ENCODE measurements at regions not wholly inside any gene's neighbourhood (a gene's known extent, or its start where the extent isn't known, plus 50 kb on each side); places are given as distances from the start of the nearest gene placed in this dataset.
A peak's percentile ranks its signal among the peaks of the same experiment; 100 is the strongest.

DNA sequence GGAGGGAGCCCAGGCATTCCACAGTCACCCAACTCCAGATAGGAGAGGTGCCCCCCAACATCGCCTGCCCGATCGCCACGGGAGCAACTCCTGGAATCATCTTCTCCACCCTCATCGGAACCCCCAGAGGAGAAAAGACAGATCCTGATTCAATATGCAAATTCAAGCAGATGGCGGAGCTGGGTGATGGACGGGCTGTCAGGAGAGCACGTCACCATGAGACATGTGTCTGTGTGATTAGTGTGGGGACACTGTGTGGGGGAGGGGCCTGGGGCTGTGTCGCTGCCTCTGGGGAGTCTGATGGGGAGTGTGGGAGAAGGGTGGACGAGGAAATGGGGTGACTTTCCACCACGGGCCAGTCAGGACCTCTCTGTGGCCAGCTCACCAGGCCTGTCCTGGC is 90.2 kb upstream of the CSF3R start:
- no peak for DNase-seq

DNA sequence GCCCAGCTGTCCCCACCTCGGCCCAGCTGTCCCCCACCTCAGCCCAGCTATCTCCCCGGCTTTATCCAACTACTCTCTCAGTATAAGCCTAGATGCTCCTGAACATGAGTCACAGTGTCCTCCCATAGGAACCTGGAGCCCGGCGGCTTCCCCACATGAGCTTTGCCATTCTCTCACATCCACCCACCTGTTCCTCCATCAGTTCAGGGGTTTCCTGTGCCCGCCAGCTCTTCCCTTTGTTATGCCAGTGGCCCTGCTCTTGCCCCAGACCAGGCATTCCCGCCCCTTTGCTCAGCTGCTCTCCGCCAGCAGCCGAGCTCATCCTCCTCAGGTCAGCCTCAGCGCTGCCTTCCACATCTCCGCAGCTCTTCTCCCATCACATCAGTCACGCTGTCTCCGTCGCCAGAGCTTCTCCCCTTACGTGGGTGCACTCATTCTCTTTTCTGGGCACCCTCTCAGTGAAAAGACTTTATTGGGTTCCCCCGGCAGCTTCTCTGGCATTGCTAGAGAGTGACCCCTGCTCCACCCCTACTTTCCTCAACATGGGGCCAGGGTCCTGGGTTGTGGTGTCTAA is 89.5 kb upstream of the CSF3R start:
- DNase-seq: no peak

DNA sequence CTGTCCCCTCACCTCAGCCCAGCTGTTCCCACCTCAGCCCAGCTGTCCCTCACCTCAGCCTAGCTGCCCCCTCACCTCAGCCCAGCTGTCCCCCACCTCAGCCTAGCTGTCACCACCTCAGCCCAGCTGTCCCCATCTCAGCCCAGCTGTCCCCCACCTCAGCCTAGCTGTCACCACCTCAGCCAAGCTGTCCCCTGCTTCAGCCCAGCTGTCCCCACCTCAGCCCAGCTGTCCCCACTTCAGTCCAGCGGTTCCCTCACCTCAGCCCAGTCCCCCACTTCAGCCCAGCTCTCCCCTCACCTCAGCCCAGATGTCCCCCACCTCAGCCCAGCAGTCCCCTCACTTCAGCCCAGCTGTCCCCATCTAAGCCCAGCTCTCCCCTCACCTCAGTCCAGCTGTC is 88.4 kb upstream of the CSF3R start:
- DNase-seq: no peak

DNA sequence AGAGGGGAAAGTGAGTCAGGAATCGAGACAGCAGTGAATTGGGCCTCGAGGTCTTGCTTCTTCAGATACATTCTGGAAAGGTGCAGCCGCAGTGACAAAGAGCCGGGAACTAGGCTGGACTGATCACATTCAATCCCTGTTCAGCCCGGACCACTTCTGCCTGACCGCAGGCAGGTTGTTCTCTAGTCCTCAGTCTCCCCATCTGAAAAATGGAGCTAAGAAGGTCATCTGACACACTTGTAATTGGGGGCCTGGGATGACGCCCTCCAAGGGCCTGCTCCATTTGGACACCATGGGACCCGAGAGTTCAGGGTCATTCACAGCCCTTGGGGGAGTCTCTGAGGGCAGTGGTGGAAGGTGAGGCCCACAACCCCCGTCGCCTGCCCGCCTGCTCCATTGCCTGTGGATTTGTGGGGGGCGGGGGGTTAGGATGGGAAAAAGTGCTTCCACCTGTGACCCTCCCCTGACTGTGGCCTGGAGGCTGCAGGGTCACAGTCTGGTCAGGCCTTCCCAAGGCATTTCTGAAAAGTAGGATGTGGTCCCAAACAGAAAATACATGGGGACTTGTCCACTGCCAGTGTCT is 87.9 kb upstream of the CSF3R start:
- DNase-seq: no peak

DNA sequence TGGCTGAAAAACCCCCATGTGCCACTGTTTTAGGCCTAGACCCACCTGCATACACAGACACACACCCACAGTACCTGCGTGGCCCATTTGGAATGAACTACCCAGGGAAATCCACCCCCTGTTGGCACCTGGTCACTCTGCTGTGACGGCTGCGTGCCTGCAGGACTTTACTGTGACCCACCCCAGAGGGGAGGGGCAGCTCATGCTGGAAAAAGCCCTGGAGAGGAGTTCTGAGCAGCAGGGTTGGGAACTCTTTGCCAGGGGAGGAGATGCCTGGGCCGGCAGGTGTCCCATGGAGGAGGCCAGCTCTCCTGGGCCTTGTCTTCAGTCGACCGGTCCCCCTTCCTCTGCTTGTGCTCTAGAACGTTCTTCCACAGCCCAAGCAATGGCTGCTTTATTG is 87.3 kb upstream of the CSF3R start:
- no peak for DNase-seq

DNA sequence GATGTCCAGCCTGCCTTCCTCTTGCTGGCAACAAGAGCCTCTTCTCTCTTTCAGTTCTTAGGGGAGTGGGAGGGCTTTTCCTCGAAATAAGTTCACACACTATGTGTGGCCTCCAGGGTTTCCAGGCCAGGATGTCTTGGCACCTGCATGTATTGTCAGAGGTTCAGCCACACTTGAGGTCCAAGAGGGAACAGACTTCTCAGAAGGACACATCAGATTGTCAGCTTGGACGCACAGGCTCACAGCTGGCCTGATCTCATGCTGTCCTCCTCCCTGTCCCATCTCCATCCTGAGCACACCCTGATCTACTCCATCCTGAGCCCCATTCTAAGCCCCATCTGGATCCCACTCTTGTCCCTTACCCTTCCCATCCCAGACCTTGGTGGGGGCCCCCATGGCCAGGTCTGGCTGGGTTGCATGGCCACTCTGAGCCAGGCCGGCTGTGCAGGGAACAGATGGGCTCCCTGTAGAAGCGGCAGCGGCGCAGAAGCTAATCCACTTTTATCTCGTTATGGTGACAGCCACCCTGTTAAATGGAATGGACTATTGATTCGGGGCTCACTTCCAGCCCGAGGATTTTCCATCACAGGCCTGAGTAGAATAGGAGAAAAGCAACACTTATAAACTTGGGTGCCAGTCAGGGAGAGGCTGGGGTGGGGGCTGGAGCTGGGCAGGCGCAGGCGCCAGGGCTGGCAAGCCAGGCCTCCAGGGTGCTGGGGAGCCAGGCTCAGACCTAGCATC is 85.1 kb upstream of the CSF3R start:
- peak; percentile 77 for DNase-seq

DNA sequence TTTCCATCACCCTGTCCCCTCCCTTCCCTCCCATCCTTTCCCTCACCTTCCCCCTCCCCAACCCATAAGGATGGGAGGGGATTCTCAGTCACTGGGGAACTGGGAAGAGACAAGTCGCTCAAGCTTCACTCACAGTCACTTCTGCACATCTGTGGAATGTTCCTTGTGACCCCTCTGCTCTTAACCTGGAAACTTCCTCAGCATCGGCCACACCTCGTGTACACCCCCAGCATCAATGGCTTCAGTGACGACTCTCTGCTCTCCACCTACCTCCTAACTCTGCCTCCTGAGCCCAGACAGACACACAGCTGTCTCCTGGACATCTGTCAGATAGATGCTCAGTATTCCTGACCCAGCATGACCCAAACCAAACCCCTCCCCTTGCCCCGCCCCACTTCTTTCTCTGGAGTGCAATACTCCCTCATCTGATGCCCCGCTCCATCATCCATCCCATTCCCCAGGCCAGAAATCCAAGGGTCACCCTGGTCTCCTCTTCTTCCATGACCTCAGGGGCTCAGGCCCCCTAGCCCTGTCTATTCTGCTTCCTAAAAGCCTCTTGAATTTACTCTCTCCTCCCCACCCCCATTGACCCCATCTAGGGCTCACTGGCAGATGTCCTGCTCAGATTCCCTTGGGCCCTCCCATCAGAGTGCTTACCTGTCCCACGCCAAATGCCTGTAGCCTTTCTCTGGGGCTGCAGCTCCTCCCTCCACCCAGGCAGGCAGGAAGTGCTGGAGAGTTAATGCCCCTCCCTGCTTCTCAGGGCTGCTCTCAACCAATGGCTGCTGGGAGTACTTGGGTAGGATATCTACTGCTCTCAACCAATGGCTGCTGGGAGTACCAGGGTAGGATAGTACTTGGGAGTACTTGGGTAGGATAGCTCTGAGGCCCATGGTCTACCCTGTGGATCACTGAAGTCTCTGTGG is 83.1 kb upstream of the CSF3R start:
- DNase-seq: no peak

DNA sequence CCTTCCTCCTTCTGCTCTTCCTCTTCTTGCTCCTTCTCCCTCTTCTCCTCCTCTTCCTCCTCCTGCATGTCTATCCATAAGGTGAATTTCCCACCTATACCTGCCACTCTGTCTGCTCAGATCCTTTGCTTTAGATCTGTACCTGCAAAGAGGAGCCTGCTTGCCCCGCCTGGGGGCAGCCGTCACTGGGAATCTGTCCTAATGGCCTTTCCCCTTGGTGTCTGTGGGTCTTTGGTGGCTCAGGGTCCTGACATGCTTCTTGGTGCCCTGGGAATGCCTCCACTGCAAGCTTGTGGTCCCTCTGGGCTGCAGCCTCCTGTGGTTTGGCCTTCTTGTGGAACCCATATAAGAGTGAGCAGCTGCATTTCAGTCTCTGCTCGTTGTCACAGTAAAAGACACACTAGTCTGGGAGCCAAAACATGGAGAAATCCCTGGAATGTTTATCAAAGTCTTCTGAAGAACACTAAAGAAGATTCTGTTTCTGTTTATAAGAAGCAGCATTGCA is 79.5 kb upstream of the CSF3R start:
- no peak for DNase-seq

DNA sequence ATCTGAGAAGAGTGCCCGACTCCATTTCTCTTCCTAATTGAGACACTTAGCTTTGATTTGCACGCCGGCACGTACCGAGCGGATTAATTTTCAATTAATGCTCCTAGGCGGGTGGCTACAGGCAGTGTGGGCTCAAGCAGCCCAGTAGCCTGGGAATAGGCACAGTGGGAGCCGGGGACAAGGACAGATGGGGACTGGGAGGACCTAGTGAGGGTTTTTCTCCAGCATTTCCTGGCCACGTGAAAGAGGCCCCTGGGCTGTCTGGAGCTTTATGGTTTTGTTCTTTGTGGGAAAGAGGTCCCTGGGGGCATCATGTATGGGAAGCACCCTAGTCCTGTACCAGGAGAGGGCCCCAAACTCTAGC is 78.6 kb upstream of the CSF3R start:
- no peak for DNase-seq

DNA sequence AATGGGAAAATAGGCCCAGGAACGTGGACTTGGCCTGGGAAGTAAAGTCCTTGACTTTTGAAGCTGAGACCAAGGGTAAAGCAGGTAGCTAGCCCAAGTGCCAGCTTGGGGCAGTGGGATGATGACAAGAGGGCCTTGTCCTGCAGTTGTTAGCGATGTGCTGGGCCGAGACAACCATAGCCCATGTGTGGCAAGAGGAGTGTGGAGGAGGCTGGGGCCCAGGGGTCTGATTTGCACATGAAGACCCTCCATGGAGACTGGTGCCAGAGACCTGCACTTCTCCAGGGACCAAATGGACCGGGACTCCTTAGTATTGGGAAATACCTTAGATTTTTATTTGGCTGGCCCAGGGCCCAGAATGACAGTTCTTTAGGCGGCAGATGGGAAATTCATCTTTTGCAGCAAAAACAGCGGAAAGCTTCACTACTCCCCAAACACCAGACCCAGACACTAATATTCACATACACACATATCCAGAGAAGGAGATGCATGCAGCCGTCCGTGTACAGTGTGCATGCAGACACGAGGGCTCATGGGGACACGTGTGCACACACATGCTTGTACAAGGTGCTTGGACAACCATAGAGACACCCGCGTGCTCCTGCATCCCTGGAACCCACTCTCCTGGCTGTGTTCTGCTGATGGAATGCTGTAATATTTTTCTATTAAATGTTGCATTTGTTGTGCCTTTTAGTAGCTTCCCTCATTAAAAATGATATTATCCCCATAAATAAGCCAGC is 78.1 kb upstream of the CSF3R start:
- DNase-seq: no peak

DNA sequence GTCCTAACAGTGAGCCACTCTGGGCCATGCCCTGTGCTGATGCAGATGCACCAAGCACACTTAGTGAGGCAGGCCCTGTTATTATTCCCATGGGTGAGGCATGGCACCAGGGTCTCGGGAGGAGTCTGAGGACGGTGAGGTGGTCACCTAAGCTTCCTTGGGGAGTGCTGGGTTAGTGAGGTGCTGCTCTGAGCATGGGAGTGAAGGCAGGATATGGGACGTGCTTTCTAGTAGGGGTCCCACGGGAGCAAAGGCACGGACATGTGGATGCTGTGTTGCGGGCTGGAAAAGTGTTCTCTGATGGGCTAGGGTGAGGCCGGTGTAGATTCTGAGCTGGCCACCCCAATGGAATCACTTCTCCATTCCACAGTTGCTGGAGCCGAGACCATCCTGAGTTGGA is 77.5 kb upstream of the CSF3R start:
- no peak for DNase-seq

DNA sequence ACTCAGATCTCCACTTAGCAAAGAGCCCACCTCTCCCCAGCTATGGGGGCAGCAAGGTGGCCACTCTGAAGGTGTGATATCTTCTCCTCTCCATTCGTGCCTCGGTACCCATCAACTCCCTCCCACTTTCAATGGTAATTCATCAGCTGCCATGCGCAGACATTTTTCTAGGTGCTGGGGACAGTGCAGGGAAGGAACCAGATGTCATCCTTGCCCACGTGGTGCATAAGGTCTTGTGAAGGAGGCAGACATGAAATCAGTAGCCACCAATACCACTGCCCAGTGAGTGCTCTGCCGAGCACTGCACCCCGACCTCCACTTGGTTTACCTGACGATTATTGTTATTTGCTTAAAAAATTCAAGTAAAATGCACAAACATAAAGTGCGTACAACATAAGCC is 76.3 kb upstream of the CSF3R start:
- DNase-seq: no peak

DNA sequence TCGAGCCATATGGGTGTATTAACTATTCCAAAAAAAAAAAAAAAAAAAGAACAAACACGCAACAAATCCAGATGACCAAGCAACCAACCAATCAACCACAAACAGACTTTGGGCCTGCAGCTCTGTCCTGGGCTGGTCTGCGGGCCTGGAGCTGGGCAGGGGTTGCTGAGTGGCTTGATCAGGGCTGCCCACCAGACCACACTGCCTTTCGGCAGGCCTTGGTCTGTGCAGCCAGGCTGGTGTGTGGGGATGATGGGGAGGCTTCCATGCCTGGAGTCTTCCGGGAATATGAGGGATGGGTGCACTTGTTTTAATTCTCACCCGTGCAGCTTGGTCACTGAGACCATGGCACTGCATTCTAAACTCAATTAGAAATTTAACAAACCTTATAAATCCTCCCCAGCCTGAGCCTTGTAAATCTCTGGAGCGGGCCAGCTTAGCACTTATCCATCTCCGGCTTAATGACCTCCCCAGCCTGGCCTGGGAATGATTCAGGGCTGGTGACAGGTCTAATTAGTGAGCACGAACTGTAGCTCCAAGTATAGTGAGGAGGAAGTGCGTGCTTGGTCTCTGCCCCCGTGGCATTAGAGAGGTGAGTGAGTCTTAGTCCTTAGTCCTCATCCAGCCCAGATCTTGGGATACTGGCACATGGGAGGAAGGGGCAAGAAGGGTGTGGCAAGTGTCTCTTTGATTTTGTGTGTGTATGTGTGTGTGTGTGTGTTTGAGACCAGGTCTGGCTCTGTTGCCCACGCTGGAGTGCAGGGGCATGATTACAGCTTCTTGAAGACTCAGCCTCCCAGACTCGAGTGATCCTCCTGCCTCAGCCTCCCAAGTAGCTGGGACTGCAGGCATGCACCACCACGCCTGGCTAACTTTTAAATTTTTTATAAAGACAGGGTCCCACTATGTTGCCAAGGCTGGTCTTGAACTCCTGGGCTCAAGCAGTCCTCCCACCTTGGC is 74.6 kb upstream of the CSF3R start:
- no peak for DNase-seq

DNA sequence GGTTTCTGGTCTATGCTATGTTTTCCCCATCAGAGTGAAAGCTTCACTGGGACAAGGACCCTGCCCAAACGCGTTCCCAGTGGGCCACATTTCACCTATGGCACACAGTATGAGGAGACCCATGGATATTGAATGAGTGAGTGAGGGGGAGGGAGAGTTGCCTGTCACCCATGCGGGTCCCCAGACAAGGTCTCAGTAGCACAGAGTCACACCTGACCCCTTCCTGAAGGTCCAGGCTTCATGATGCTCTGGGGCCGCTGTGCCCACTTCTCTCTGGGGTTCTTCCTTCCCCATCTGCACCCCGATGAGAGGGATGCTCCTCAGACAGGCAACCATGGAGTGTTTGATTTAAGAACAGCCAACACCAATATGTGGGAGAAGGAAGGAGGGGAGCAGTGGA is 72.3 kb upstream of the CSF3R start:
- no peak for DNase-seq

DNA sequence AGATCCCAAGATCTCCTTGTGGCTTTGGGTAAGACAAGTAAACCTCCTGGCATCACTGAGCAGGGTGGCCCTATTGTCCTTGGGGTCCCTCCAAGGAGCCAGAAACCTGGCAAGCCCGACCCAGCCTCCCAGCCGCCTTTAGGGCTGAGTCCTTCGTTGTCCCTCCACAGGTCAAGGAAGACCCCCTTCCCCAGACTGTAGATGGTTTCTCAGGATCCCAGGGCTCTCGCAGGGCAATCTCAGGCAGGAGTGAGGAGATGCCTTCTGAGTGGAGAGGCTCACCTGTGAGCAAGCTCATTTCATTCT is 71.6 kb upstream of the CSF3R start:
- no peak for DNase-seq

DNA sequence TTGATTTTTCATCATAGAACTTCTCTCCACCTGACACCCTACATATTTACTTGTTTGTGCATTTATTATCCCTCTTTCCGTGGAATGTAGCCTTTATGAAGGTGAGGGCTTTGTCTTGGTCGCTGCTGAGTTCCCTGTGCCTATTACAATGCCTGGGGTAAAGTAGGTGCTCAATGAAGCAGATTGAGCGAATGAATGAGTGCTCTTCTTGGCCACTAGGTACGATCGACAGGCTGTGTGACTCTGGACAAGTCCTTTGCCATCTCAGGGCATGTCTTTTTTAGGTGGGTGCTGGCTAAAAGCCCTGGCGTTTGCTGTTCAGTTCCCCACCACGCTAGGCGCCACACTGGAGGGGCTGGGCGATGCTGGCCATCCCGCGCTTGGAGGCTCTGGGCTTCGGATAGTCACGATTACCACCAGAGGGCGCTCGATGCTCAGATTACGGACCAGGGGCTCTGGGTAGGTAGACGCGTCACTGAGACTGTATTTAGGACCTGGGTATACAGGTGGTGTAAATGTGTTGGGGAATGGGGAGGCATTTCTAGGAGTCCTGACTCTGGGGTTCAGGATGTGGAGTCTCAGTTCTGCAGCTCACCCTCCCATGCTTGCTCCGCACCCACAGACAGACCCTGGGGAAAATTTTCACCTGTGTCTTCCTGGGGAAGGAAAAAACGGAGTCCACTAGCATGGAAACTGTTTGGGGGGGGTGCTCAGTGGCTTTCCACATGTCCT is 71.0 kb upstream of the CSF3R start:
- DNase-seq: peak; percentile 89

DNA sequence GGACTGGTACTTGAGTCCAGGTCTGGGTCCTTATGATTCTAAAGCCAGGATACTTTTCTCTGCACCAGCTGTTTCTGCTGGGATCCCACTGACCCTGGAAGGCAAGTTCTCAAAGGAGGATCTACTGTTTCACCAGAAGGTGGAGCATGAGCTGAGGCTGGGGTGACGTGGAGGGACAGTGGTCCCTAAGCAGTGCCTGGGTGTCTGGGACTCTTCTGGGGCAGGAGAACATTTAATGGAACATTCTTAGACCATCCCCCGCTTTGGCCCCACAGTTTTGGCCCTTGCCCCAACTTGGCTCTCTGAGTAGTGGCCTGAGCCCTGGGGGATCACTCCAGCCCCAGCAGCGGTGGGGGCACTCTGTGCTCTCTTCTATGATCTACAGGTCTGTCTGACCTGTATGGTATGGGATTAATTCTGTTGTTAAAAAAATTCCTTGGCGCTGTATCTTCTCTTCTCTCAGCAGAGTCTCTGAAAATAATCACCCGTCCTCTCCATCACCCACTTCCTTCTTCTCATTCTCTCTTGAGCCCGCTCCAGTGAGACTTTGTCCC is 60.3 kb upstream of the CSF3R start:
- DNase-seq: no peak

DNA sequence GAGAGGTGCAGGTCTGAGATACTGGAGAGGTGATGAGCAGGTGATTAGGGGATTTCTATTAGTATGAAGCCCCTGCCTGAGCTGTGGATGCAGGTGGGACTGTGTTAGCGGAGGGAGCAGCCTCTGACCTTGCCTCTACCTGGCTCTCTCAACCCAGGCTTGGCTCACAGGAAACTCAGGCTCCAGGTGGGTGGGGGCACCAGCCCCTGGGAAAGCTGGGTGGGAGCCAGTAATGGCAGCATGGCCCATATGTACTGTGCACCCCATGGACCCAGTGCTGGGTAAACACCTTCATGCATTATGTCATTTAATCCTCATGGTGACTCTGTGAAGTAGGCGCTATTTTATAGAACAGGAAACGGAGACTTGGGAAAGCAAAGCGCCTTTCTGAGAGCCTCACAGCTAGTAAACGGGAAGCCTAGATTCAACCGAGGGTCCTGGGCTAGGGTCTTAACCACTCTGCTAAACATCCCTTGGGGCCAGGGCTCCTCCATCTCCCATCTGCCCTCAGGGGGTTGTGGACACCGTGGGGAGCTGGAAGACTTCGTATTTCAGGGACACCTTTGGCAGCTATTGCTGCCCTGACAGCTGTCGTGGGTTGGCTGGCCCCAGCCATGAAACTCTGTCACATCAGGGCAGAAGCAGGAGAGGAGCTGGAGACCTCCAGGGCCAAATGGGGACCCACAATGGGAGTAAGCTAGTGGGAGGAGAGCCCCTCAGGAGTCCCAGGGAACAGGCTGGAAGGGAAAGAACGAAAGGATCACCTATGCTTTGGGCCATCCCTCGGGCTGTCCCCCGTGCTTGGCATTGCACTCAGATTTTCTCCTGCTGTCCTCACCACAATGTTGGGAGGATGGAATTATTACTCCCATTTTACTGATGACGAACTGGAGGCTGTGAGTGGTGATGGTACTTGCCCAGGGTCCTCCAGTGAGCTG is 59.6 kb upstream of the CSF3R start:
- no peak for DNase-seq

DNA sequence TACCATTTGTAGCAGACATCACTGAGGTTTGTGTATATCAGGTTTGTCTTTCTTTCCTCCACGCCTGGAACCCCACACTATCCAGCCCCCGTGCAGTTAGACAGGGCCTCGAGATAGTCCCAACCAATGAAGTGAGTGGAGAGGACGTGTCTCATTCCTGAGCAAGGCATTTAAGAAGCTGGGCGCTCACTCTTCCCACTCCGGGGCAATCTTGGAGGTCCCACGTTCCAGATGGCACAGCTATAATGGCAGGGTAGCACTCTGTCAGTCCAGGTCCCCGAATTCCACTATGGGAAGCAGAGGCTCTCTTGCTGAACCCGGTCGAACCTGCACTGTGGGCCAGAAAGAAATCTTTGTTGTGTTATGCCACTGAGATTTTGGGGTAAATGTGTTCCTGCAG is 57.3 kb upstream of the CSF3R start:
- DNase-seq: no peak

DNA sequence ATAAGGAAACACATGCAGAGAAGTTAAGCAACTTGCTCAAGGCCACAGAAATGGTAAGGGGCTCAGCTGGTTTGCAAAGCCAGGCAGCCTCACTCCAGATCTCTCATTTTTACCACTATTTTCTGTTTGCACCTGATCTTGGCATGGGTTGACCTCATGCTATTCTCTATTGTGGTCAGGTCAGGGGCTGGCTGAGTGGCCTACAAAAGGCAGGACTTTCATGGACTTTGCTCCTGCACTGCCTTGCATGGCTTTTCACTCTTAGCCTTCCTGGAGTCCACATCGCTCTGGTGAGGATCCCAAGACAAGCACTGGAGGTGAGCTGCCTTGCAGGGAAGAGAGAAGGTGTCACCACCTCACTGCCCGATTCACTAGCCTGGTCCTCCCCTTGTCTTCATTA is 56.8 kb upstream of the CSF3R start:
- no peak for DNase-seq

Measured in eye (tissue), 1 donor.